CD4-positive, alpha-beta T cell treated with Interleukin-17A for 1 hour (primary cell): ENCODE measurements at regions not wholly inside any gene's neighbourhood (a gene's known extent, or its start where the extent isn't known, plus 50 kb on each side); places are given as distances from the start of the nearest gene placed in this dataset.
A peak's percentile ranks its signal among the peaks of the same experiment; 100 is the strongest.

Experiments
- DNase-seq: peaks from one replicate; pipeline ENCODE4 v3.0.0-alpha.2; 2020

GRCh38 chr12:89253488-89253887 is 98.8 kb downstream of the DUSP6 start:
- DNase-seq: no peak

- no peak for DNase-seq
These were observed 100.0 kb downstream of the DUSP6 start for GRCh38 chr12:89252284-89252683.

GRCh38 chr12:89251342-89252271 is 100.7 kb downstream of the DUSP6 start:
- no peak for DNase-seq

- no peak for DNase-seq
These were observed 101.7 kb downstream of the DUSP6 start for GRCh38 chr12:89250636-89251035.

- DNase-seq: no peak
These were observed 102.1 kb downstream of the DUSP6 start for GRCh38 chr12:89250213-89250612.

GRCh38 chr12:89247967-89248366 is 104.3 kb downstream of the DUSP6 start:
- no peak for DNase-seq

- no peak for DNase-seq
These were observed 104.8 kb downstream of the DUSP6 start for GRCh38 chr12:89247541-89247942.

- DNase-seq: peak; percentile 70
These were observed 107.2 kb downstream of the DUSP6 start for GRCh38 chr12:89245090-89245489.

GRCh38 chr12:89244536-89244935 is 107.8 kb downstream of the DUSP6 start:
- peak; percentile 34 for DNase-seq

GRCh38 chr12:89243771-89244170 is 108.5 kb downstream of the DUSP6 start:
- no peak for DNase-seq

- no peak for DNase-seq
These were observed 112.8 kb downstream of the DUSP6 start for GRCh38 chr12:89239534-89239933.

GRCh38 chr12:89238593-89238992 is 113.7 kb downstream of the DUSP6 start:
- DNase-seq: no peak

- no peak for DNase-seq
These were observed 114.5 kb downstream of the DUSP6 start for GRCh38 chr12:89237763-89238162.

- DNase-seq: no peak
These were observed 115.4 kb downstream of the DUSP6 start for GRCh38 chr12:89236748-89237383.

- no peak for DNase-seq
These were observed 116.1 kb downstream of the DUSP6 start for GRCh38 chr12:89236237-89236636.

GRCh38 chr12:89235189-89235993 is 116.9 kb downstream of the DUSP6 start:
- DNase-seq: no peak

GRCh38 chr12:89234324-89235114 is 117.8 kb downstream of the DUSP6 start:
- DNase-seq: no peak

- DNase-seq: no peak
These were observed 120.6 kb downstream of the DUSP6 start for GRCh38 chr12:89231686-89232085.

GRCh38 chr12:89230376-89231315 is 121.7 kb downstream of the DUSP6 start:
- DNase-seq: no peak

GRCh38 chr12:89228491-89228890 is 123.8 kb downstream of the DUSP6 start:
- no peak for DNase-seq

- no peak for DNase-seq
These were observed 124.5 kb downstream of the DUSP6 start for GRCh38 chr12:89227774-89228173.
